Rectal smooth muscle tissue (tissue), 1 donor: ENCODE measurements at regions not wholly inside any gene's neighbourhood (a gene's known extent, or its start where the extent isn't known, plus 50 kb on each side); places are given as distances from the start of the nearest gene placed in this dataset.

Experiments
- H3K27ac ChIP-seq: one replicate; pipeline ENCODE4 v1.7.0; 2013; ENCODE audit warnings: low read depth, low read length, inconsistent platforms
- H3K27me3 ChIP-seq: one replicate; pipeline ENCODE4 v1.7.0; 2013; ENCODE audit warnings: low read length; ENCODE audit not compliant: control insufficient read depth, insufficient read depth
- H3K36me3 ChIP-seq: one replicate; pipeline ENCODE4 v1.7.0; 2013; ENCODE audit warnings: low read length; ENCODE audit not compliant: control insufficient read depth, insufficient read depth
- H3K4me1 ChIP-seq: one replicate; pipeline ENCODE4 v1.7.0; 2013; ENCODE audit warnings: low read length; ENCODE audit not compliant: control insufficient read depth, insufficient read depth
- H3K4me3 ChIP-seq: one replicate; pipeline ENCODE4 v1.7.0; 2013; ENCODE audit warnings: low read length
- H3K9ac ChIP-seq: one replicate; pipeline ENCODE4 v1.7.0; 2013; ENCODE audit warnings: low read length

DNA sequence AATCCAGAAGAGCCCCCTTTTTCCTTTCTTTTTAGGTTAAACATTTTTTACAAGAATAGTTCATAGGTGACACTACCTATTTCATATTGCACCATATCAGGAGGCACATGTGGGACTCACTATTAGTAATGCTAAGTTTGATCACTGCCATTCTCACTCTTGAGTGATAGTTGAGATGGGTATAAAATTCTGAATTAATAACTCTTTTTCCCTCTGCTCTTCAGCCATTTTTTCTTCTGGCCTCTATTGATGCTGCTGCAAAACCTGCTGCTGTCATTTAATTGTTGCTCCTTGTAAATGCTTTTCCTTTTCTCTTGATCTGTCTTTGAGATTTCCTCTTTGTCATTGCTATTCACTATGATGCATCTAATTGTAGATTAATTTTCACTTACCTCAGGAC, 482.0 kb downstream of the MID1IP1 start:
- Histone ChIP-seq H3K27me3 (no peaks in the 10 kb centered on the region), H3K27ac (no peak overlapping the region), H3K4me3 (no peak overlapping the region), H3K36me3 (no peaks in the 10 kb centered on the region), H3K9ac (no peak overlapping the region), H3K4me1 (no peaks in the 10 kb centered on the region)

DNA sequence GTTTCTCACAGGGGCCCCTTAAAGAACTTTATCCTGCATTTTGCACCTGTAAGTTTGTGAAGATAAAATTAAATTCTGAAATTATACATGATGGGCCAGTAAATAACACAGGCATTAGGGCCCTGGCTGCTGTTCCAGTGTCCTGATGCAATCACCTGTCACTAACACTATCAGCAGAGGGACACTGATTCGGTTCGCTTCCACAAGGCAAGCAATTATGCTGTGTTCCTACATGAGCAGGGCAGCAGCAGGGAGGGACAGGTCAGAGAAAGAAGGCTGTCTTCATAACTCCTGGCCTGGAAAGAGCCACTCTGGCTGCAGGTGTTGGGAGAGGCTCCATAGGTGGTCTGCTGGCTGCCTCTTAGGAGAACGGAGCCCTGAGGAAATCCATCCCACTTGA, 487.3 kb downstream of the MID1IP1 start:
- no peak overlapping the region for H3K4me3 ChIP-seq
- H3K36me3 ChIP-seq: no peaks in the 10 kb centered on the region
- H3K27ac ChIP-seq: no peak overlapping the region
- H3K4me1 ChIP-seq: no peaks in the 10 kb centered on the region
- H3K27me3 ChIP-seq: no peaks in the 10 kb centered on the region
- no peak overlapping the region for H3K9ac ChIP-seq

DNA sequence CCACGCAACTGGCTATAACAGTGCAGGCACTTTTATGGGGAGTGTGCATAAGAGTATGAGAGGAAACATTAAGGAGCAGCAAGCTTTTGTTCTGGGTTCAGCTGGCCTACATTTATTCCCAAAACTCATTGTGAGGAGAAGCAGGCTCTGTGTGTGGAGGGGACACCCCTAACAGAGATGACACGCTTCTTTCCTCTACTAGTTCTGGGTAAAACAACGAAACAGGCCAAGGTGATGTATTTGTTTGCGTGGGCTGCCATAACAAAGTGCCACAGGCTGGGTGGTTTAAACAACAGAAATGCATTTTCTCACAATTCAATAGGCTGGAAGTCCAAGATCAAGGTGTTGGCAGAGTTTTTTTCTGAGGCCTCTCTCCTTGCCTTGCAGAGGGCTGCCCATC, 488.6 kb downstream of the MID1IP1 start:
- H3K9ac ChIP-seq: no peak overlapping the region
- no peaks in the 10 kb centered on the region for H3K36me3 ChIP-seq
- H3K27me3 ChIP-seq: no peaks in the 10 kb centered on the region
- no peak overlapping the region for H3K27ac ChIP-seq
- H3K4me3 ChIP-seq: no peak overlapping the region
- no peaks in the 10 kb centered on the region for H3K4me1 ChIP-seq

DNA sequence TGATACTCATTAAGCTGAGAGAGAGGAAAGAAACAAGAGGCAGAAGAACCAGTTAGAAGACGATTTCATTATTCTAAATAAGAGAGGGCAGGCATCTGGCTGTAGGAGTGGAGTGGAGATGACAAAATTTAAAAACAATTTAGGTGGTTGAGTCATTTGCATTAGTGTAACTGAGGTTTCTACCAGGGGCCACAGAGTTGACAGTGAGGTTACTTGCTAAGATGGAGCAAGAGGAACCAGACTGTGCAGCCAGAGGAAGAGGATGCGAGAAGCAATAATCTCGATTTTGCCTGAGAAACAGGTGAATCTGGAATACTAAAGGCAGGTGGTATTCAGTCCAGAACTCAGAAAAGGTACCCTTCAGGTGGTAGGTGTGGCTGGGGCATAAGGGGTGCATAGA, 491.9 kb downstream of the MID1IP1 start:
- H3K27ac ChIP-seq: no peak overlapping the region
- H3K27me3 ChIP-seq: no peaks in the 10 kb centered on the region
- H3K9ac ChIP-seq: no peak overlapping the region

DNA sequence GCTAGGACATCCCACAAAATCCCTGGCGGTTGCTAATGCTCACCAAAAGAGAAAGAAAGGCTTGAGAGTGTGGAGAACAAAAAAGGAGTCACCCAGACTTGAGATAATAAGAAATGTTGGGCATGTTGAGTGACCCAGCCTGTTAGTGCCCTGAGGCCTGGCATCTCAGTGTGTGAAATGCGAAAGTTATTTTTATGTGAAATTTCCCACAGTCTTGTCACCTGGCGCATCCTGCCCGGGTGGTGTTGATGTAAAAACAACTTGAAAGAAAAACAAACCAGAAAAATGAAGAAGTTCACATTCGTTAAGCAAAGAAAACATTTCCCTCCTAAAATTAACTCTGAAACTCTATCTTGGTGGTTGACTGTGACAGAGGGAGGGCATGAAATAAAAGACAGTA, 495.2 kb downstream of the MID1IP1 start:
- Histone ChIP-seq H3K4me3 (no peak overlapping the region), H3K4me1 (no peaks in the 10 kb centered on the region), H3K27me3 (peaks cover 2% of the 10 kb centered on the region), H3K27ac (no peak overlapping the region), H3K9ac (no peak overlapping the region), H3K36me3 (no peaks in the 10 kb centered on the region)

More for the DNA sequence above, 491.9 kb downstream of the MID1IP1 start:
- Histone ChIP-seq H3K4me3 (no peak overlapping the region), H3K4me1 (no peaks in the 10 kb centered on the region), H3K36me3 (no peaks in the 10 kb centered on the region)

DNA sequence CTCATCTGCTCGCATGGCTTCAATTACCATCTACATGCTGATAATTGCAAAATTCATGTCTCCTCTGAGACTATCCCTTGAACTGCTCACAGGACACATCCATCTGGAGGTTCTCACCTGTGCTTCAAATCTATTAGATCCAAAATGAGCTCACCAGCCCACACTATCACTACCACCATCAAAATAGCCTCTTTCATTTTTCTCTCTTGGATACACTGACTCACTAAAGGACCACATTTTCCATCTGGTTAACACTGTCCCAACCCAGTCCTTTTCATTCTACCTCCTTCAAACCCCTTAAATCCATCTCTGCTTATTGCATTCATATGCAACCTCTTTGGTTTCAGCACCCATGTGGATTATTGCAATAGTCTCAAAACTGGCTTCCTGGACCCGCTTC, 497.6 kb downstream of the MID1IP1 start:
- no peak overlapping the region for H3K27ac ChIP-seq
- no peaks in the 10 kb centered on the region for H3K4me1 ChIP-seq
- H3K36me3 ChIP-seq: no peaks in the 10 kb centered on the region
- H3K9ac ChIP-seq: no peak overlapping the region
- no peak overlapping the region for H3K4me3 ChIP-seq
- H3K27me3 ChIP-seq: peaks cover 2% of the 10 kb centered on the region

DNA sequence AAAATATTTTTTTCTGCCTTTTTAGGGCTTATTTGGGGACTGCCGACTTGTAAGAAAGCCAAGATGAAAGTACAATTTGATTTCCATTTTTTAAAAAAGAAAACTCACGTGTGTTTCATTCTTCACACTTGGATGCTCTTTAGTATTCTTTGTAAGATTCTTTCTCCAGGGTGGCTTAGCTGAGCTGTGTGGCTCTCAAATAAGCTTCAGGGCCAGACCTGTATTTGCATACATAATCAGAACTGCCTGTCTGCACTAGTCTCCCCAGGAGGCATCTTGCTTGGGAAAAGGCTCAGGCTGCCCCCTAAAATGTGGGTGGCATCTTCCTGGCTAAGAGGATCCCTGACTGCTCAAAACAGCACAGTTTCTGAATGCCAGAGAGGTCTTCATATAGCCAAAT, 498.4 kb downstream of the MID1IP1 start:
- no peak overlapping the region for H3K27ac ChIP-seq

DNA sequence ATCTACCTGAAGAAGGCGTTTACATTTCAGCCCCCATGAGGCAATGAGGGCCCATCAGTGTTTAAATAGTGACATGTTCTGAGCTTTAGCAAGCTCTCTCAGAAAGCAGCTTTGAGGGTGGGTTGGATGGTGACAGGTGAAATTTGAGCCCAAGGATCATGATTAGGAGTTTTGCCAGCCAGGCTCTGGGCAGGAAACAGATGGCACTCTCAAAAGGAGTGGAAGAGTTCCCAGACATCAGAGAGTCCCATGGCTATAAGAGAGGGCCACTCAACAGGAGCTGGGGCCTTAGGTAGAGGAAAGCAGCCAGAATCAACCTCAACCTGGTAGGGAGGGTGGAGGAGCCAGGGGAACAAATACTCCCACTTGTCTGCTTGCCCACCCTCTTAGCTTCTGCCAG, 499.8 kb downstream of the MID1IP1 start:
- no peaks in the 10 kb centered on the region for H3K36me3 ChIP-seq
- H3K27me3 ChIP-seq: peaks cover 2% of the 10 kb centered on the region
- no peak overlapping the region for H3K9ac ChIP-seq
- H3K4me1 ChIP-seq: no peaks in the 10 kb centered on the region
- no peak overlapping the region for H3K27ac ChIP-seq
- H3K4me3 ChIP-seq: no peak overlapping the region

More for the DNA sequence above, 498.4 kb downstream of the MID1IP1 start:
- Histone ChIP-seq H3K27me3 (peaks cover 2% of the 10 kb centered on the region), H3K4me3 (no peak overlapping the region), H3K36me3 (no peaks in the 10 kb centered on the region), H3K9ac (no peak overlapping the region), H3K4me1 (no peaks in the 10 kb centered on the region)

DNA sequence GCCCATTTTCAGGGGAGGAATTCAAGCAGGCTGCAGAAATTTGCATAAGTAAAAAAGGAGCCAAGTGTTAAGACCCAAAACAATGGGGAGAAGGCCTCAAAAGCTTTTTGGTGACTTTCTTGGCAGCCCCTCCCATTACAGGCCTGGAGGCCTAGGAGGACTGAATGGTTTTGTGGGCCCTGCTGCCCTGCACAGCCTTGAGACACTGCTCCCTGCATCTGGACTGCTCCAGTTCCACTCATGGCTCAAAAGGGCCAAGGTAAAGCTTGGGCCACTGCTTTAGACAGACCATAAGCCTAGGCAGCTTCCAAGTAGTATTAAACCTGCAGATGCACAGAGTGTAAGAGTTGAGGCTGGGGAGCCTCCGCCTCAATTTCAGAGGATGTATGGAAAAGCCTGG, 501.6 kb downstream of the MID1IP1 start:
- Histone ChIP-seq H3K9ac (no peak overlapping the region), H3K4me1 (no peaks in the 10 kb centered on the region), H3K27ac (no peak overlapping the region), H3K36me3 (no peaks in the 10 kb centered on the region), H3K27me3 (peaks cover 2% of the 10 kb centered on the region), H3K4me3 (no peak overlapping the region)

DNA sequence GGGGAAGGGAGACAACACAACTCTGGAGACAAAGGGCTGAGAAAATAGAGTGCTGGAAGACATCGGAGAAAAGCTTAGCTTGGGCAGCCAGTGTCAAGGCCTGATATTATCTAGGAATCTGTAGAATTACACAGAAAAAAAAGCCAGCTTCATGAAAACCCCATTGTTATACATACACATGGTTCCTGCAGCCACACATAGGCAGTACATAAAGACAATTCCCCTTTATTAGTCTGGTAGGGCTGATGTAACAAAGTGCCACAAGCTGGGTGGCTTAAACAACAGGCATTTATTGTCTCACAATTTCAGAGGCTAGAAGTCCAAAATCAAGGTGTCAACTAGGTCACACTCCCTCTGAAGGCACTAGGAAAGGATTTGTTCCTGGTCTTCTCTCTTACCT, 503.5 kb downstream of the MID1IP1 start:
- H3K4me3 ChIP-seq: no peak overlapping the region
- H3K4me1 ChIP-seq: no peaks in the 10 kb centered on the region
- no peak overlapping the region for H3K27ac ChIP-seq
- no peak overlapping the region for H3K9ac ChIP-seq
- H3K36me3 ChIP-seq: no peaks in the 10 kb centered on the region
- H3K27me3 ChIP-seq: peaks cover 2% of the 10 kb centered on the region

DNA sequence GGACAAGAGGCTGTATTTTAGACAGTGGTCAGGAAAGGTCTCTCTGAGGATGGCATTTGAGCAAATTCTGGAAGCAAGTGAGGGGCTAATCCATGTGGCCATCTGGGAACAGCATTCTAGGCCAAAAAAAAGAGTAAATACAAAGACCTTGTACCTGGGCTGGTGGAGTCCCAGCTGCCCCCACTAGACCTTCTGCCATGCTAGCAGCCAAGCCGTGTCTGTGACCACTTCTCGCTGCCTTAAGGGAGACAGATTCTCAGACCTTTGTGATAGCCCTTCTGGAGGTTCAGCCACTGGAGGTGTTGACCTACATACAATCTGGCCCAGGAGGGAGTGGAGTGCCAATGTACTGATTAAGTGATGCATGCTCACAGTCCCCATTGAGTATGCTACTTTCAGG, 506.2 kb downstream of the MID1IP1 start:
- H3K9ac ChIP-seq: no peak overlapping the region
- no peaks in the 10 kb centered on the region for H3K36me3 ChIP-seq
- no peak overlapping the region for H3K4me3 ChIP-seq
- H3K4me1 ChIP-seq: no peaks in the 10 kb centered on the region
- no peak overlapping the region for H3K27ac ChIP-seq
- no peaks in the 10 kb centered on the region for H3K27me3 ChIP-seq

DNA sequence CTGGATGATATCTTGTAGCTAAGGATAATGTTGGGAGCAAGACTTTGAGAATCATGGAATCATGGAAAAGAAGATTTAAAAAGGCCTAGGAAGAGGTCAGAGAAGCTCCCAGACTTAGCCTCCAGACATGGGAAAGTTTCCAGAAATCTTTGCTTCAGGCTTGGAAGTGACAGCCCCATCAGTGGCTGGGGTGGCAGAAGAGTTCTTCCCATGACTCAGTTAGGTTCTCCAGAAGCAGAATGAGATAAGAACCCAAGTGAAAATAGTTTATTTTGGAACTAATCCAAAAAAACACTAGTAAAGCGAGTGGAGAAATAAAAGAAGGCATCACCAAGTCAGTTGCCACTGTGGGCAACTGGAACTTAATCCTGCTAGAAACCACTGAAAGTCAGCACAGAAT, 506.9 kb downstream of the MID1IP1 start:
- no peak overlapping the region for H3K9ac ChIP-seq
- no peak overlapping the region for H3K27ac ChIP-seq
- no peaks in the 10 kb centered on the region for H3K36me3 ChIP-seq
- no peaks in the 10 kb centered on the region for H3K4me1 ChIP-seq
- H3K27me3 ChIP-seq: no peaks in the 10 kb centered on the region
- no peak overlapping the region for H3K4me3 ChIP-seq

DNA sequence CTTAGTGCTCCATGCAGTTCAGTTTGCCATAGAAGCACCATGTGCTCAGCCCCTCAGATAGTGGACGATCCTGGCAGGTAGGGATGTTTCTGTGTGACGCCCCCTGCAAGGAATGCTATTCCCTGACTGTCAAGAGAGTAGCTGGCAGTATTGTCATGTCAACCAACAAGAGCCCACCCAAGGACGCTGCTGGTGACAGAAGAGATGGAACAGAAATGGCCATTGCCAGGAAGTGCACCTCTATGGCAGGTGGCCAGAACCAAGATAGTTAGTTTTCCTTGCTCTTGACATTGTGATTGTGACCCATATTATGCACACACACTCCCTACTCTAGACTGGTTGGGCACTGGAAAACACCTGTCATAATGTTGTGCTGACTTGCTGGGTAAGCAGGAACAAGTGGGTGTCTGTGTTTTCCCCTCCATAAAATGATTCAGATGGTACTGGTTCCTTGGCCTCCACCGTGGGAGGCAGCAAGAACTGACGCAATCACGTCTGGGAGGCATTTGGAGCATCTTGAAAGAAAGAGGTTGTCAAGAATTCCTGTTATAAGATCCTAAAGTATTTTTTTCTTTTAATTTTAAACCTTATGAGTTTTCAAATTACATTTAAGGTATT, 507.9 kb downstream of the MID1IP1 start:
- Histone ChIP-seq H3K4me3 (no peak overlapping the region), H3K4me1 (no peaks in the 10 kb centered on the region), H3K27ac (no peak overlapping the region), H3K36me3 (no peaks in the 10 kb centered on the region), H3K27me3 (peaks cover 2% of the 10 kb centered on the region), H3K9ac (no peak overlapping the region)
